IPS-NIHi11 (cell line): ENCODE measurements at regions not wholly inside any gene's neighbourhood (a gene's known extent, or its start where the extent isn't known, plus 50 kb on each side); places are given as distances from the start of the nearest gene placed in this dataset.
"Not testable (repeated sequence)": the region's sequence is repeated elsewhere in the genome, so short reads cannot be mapped to it uniquely, and the experiment has no call there.

Experiments
- DNase-seq: peaks from one replicate; pipeline ENCODE4 v3.0.0; 2012; ENCODE audit warnings: mixed read lengths, low spot score

- DNase-seq, result no peak
Observed at GRCh38 chr17:63258785-63259184, 187.3 kb downstream of the CYB561 start.

GRCh38 chr17:63262751-63263476, 183.2 kb downstream of the CYB561 start:
- no peak for DNase-seq

- DNase-seq, result no peak
Observed at GRCh38 chr17:63265526-63265925, 180.6 kb downstream of the CYB561 start.

GRCh38 chr17:63267846-63268245, 178.3 kb downstream of the CYB561 start:
- no peak for DNase-seq

- no peak for DNase-seq
Observed at GRCh38 chr17:63268827-63269226, 177.3 kb downstream of the CYB561 start.

- no peak for DNase-seq
Observed at GRCh38 chr17:63270610-63271009, 175.5 kb downstream of the CYB561 start.

GRCh38 chr17:63274146-63274545, 172.0 kb downstream of the CYB561 start:
- DNase-seq, result no peak

- peak; percentile 14 for DNase-seq
Observed at GRCh38 chr17:63275318-63275970, 170.7 kb downstream of the CYB561 start.

GRCh38 chr17:63275971-63276745, 169.9 kb downstream of the CYB561 start:
- no peak for DNase-seq

- DNase-seq, result no peak
Observed at GRCh38 chr17:63276821-63277220, 169.3 kb downstream of the CYB561 start.

GRCh38 chr17:63277629-63278028, 168.5 kb downstream of the CYB561 start:
- DNase-seq, result no peak

GRCh38 chr17:63278728-63279442, 167.2 kb downstream of the CYB561 start:
- DNase-seq, result no peak

GRCh38 chr17:63279498-63280230, 166.4 kb downstream of the CYB561 start:
- no peak for DNase-seq

- no peak for DNase-seq
Observed at GRCh38 chr17:63282455-63282854, 163.7 kb downstream of the CYB561 start.

GRCh38 chr17:63285551-63285950, 160.6 kb downstream of the CYB561 start:
- no peak for DNase-seq

GRCh38 chr17:63286254-63286653, 159.9 kb downstream of the CYB561 start:
- DNase-seq, result no peak

- DNase-seq, result not testable (repeated sequence)
Observed at GRCh38 chr17:63287006-63287405, 159.1 kb downstream of the CYB561 start.

GRCh38 chr17:63289931-63290330, 156.2 kb downstream of the CYB561 start:
- no peak for DNase-seq

GRCh38 chr17:63290351-63290750, 155.8 kb downstream of the CYB561 start:
- no peak for DNase-seq

GRCh38 chr17:63290784-63291183, 155.3 kb downstream of the CYB561 start:
- no peak for DNase-seq

GRCh38 chr17:63291258-63291657, 154.8 kb downstream of the CYB561 start:
- DNase-seq, result no peak

- no peak for DNase-seq
Observed at GRCh38 chr17:63292421-63292820, 153.7 kb downstream of the CYB561 start.
